Activated CD8-positive, alpha-beta memory T cell treated with anti-CD3 and anti-CD28 coated beads, Interleukin-2, amount 50 U/mL, for 48 hours (primary cell): ENCODE measurements at regions not wholly inside any gene's neighbourhood (a gene's known extent, or its start where the extent isn't known, plus 50 kb on each side); places are given as distances from the start of the nearest gene placed in this dataset.
"Not testable (repeated sequence)": the region's sequence is repeated elsewhere in the genome, so short reads cannot be mapped to it uniquely, and the experiment has no call there.

Experiments used
- DNase-seq: peaks from one replicate; pipeline ENCODE4 v3.0.0-alpha.2; 2020

GRCh38 chr4:29240641-29241040 lies 1479.5 kb upstream of the PCDH7 start:
- DNase-seq = no peak

DNA sequence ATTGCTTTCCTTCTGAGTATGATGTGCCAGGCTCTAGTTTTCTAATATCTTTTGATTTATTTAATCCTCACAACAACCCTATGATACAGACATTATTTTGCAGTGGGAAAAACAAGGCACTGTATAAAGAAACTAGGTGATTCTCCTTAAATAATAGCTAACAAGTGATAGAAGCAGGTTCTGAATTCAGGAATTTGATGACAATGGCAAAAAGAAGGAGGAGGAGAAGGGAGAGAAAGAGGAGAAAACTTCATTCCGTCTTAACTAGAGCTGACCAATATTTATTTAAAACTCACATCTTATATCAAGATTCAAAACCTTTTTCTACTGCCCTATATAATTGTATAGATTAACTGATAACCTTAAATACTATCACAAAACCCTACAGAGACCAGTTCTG lies 1477.1 kb upstream of the PCDH7 start:
- DNase-seq = no peak

GRCh38 chr4:29243851-29244250 lies 1476.3 kb upstream of the PCDH7 start:
- no peak for DNase-seq

- no peak for DNase-seq
Observed at GRCh38 chr4:29259556-29259955, 1460.6 kb upstream of the PCDH7 start.

DNA sequence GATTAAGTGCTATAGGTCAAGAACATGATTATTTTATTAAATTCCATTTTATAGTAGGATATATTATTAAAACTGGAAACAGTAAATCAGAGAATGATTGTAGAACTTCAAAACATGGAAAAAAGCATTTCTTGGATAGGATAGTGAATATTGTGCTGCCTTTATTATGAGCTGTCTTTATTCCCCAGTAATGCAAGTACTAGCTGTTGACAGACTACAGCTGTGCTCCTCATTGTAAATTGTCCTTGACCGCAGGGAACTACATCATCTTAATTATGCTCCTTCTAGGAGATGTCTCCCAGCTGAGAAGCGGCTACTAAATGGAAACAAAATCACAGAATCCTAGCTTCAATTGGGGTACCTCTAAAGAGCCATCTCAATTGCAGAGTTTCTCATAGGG lies 1457.2 kb upstream of the PCDH7 start:
- no peak for DNase-seq

DNA sequence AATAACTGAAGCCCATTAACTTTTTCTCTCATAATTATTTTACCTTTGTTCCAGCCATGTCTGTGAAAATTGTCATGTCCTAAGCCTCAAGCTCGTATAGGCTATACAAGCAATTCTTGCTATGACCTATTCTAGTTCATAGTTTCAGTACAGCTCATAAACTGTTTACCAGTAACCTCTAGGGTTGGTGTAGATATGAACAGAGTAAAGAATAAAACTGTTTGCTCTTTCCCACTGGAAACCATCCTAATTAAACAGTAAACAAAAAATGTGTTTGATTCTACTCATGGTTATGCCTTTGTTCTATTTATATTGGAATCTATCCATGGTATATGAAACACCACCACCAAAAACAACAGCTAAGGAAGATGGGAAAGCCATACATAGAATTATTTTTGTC lies 1444.0 kb upstream of the PCDH7 start:
- DNase-seq = no peak

DNA sequence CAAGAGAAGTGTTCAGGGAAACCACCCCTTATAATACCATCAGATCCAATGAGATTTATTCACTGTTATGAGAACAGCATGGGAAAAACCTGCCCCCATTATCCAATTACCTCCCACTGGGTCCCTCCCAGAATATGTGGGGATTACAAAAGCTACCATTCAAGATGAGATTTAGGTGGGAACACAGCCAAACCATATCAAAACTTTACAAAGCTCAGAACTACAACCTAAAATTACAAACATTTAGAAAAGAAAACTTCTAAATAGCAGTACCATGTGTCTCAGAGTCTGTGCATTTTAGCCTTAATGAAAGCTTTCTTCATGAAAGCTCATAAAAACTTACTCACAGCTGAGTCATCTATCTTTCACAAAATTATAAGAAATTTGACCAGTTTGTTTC lies 1442.8 kb upstream of the PCDH7 start:
- DNase-seq = no peak

DNA sequence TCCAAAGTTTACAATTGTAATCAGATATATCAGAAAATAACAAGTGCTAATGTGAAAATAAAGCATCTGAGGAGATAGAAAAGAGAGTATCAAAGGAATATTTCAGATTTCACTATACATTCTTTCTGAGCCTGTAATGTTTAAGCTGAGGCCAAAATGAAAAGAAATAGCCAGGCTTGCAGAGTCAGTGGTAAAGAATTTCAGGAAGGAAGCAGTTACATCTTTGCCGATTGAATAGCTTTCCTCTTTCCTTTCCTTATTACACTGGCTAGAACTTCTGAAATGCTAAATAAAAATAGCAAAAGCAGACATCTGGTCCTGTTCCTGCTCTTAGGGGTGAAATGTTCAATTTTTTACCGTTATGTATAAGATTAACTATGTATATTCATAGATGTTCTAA lies 1441.6 kb upstream of the PCDH7 start:
- no peak for DNase-seq

GRCh38 chr4:29289118-29289517 lies 1431.1 kb upstream of the PCDH7 start:
- DNase-seq = no peak

DNA sequence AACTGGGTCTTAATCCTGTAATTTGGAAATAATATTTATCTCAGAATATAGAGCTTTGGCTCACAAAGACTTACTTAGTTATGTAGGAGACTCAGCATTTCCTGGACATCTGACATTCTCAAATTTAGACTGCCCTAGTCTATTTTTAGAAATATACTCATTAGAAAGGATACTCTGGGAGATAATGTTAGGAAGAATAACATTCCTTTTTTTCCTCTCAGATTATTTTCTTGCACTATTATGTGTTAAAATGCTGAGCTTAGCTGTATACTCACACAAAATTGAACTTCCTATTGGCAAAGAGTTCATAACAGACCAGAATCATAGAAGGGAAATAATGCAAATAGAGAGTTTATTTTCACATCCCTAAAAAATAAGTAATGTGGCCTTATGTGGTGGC lies 1424.9 kb upstream of the PCDH7 start:
- no peak for DNase-seq

- DNase-seq = no peak
Observed at GRCh38 chr4:29304595-29304994, 1415.6 kb upstream of the PCDH7 start.

DNA sequence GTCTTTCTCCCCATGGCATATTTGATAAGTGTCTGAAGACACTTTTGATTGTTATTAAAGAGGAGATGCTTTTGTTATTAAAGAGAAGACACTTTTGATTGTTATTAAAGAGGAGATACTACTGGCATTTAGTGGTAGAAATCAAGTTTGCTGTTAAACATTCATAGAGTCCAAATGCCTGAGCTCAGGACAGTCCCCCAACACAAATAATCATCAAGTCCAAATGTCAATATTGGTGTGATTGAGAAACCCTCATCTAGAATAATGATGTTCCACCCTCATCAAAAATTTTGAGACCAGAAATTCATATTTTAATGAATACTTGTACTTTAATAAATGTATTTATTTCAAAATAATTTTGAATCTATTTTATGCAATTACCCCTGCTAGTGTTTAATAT lies 1412.9 kb upstream of the PCDH7 start:
- no peak for DNase-seq

DNA sequence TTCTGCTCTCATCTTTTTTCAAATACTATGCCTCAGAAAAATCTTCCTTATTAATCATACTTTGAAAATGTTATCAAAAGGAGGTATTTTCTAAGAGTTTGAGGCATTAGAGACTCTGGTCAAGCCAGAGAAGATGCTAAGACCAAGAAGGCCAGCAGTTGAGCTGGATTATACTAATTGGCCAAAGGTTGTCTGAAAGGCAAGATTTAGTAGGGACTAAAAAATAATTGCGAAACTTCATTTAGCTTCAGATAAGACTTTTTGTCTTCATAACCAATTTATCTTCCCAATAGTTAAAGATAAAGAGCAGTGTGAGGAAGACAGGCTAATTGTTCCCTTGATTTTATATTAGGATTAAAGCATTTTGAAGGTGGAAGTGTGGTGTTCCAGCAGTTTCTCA lies 1412.4 kb upstream of the PCDH7 start:
- no peak for DNase-seq

DNA sequence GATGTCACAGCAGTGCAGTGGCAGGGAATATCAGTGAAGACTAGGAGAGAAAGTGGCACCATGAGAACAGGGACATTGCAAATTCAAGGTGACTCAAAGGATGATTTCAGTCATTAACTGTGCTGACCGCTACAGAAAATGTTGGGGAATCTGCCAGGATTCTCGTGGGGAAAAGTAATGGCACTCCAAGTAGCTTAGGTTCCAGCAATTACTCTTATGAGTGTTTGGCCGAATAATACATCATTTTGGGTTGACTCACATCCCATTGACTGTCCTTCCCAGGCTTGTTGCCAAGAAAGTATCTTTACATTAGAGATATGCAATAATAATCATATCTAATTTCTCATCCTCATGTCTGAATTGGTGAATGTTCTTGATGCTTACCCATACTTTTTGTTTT lies 1411.1 kb upstream of the PCDH7 start:
- DNase-seq = no peak

- no peak for DNase-seq
Observed at GRCh38 chr4:29310252-29310651, 1409.9 kb upstream of the PCDH7 start.

- no peak for DNase-seq
Observed at GRCh38 chr4:29311247-29311646, 1408.9 kb upstream of the PCDH7 start.

GRCh38 chr4:29319663-29320340 lies 1400.4 kb upstream of the PCDH7 start:
- DNase-seq = no peak

DNA sequence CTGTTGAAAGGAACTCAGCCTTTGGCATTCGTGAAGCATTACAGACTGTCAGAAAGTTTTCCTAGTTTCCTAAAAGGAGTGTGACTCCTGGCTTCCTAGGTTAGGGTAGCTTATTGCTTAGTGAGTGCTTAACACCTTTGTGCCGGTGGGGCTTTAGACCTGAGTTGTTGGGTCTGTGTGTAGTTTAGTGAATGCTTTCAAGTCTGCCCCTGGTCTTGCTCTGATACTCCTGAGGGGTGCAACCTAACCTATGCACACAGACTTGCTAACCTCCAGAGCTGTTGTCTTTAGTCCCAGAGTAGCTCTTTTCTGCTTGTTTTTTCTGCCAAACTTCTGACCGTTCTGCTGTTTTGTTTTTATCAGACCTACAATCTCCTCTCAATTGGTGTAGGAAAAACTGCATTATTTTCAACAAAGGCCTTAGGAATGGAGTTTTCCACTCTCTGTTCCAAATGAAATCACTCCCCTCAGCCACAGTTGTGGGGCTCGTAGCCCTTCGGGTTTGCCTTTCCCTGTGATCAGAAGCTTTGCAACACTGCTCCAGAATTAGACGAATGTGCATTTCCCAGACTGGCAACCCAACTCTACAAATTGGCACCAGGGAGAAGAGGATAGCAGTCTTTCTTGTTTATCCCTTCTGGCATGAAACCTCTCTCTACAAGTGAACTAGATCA lies 1399.1 kb upstream of the PCDH7 start:
- no peak for DNase-seq

GRCh38 chr4:29326004-29326403 lies 1394.2 kb upstream of the PCDH7 start:
- DNase-seq = no peak

DNA sequence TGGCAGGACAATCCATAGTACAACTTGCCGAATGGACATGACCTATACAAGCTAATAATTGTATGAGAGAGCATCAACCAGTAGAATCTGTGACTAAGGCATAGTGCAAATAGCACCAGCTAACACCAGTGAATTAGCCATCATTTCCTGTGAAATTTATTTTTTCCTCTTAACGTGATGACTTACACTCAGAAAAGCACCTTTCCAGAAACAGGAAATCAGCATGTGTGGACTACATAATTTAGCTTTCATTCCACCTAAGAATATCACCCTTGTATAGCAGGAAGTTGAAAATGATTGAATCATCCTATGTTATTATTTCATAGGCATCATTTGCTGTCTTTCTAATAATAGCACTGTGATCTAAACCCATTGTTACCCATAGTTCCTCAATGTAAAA lies 1393.4 kb upstream of the PCDH7 start:
- DNase-seq = no peak

DNA sequence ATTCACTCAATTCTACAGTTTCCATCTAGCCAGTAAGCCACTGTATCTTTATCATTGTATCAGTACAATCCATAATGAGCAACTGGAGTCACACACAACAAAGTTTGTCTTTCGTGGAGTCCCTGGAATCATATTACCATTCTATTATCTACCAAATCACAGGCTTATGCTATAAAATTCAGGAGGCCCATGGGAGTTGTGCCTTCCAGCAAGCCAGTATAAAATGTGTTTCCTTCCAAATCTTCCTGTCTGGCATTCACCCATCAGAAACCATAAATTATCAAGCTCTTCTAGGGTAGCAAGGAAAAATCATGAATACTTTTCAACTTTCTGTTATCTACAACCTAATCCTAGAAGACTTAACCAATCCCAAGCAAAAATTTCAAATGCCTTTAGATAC lies 1383.3 kb upstream of the PCDH7 start:
- DNase-seq = no peak

DNA sequence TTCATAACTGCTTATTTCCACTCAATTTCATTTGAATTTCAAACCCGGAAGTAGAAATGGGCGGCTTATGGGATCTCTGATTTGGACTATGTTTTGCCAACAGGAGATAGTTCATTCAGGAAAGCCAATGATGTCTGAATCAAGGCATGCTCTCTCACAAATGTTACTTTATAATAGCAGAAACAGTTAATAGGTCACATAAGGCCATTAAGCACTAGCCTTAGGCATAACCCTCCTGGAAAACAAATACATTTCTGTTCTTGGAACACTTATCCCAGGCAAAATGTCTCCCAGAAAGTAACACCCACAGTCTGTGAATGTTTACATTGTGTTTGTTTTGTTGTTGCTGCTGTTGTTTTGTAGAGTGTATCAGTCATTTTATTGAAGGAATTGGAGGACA lies 1347.2 kb upstream of the PCDH7 start:
- DNase-seq = no peak

GRCh38 chr4:29375716-29376115 lies 1344.5 kb upstream of the PCDH7 start:
- DNase-seq = no peak

DNA sequence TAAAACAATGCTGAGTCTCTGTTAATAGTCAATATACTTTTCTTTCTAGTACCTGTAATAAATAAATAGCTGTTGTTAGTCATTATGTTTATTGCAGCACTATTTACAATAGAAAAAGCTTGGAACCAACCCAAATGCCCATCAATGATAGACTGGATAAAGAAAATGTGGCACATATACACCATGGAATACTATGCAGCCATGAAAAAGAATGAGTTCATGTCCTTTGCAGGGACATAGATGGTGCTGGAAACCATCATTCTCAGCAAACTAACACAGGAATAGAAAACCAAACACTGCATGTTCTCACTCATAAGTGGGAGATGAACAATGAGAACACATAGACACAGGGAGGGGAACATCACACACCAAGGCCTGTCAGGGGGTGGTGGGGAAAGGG lies 1341.9 kb upstream of the PCDH7 start:
- not testable (repeated sequence) for DNase-seq

- DNase-seq = no peak
Observed at GRCh38 chr4:29390921-29391320, 1329.2 kb upstream of the PCDH7 start.
